ENCODE measurements at regions not wholly inside any gene's neighbourhood (a gene's known extent, or its start where the extent isn't known, plus 50 kb on each side); places are given as distances from the start of the nearest gene placed in this dataset.

DNA sequence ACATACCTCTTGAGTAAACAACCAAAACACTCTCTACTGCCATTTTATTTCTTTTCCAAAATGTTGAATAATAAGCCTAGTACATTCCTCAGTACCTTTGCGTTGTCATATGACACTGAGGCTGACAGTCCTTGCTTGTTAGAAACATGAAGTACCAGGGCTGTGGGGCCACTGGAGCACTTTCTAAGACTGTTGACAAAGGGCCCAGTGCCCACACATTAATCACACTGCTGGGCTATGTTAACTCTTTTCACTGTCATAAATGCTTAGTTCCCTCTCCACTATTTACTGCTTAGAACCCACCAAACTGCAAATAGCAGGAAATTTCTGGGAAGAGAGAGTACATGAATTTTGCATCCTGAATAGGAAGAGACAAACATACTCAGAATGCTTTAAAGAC lies 57.1 kb downstream of the FAM47B start:
- DNase-seq (ENCODE audit: low spot score) = no peak

DNA sequence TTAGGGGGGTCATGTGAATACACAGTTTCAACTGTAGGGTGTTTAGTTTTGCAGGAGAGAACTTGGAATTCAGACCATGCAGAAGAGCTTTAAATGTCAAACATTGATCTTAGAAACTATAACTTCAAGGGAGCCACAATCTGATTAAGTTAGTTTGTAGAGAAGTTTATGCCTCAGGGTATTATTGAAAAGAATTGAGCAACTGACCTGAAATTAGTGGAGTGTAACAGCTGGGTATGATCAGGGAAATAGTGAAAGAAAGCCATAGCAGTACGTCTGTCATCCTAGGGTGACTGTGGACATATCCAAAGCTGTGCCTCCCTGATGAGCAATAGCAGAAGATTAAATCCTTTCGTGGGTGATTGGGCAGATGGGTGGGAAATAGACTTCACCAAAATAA lies 63.8 kb downstream of the FAM47B start:
- DNase-seq (ENCODE audit: low spot score) = no peak

DNA sequence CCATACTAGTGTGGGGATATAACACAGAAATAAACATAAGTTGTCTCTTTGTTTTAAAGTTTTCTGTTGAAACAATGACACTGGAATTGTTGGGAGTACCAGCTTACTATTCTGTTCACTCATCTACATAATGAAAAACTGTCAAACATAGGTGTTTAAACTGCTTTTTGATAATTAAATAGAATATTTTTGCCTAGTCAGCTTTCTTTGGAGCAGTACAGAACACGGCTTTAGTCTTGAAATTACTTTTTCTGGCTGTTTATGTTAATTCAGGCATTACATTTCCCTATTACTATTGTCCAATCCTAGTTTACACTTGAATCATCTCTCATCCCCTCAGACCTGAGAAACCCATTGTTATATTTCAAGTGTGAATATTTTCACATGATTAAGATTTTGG lies 73.0 kb downstream of the FAM47B start:
- DNase-seq (ENCODE audit: low spot score) = no peak

DNA sequence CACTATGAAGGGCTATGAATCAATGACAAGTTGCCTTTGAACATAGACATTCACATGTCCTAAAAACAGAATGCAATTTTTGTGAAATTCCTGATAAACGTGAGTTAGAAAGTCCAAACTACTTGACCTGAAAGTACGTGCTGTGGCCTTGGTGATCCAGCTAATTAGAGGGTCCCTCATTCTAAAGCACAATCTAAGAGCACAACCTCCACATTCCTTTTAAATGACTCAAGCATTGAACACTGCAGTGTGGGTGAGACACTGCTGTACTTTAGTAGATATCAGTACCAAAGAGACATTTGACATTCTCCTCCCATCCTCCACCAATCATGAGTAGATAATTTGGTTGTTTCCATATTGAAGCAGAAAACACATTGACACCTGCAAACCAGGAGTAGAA lies 73.5 kb downstream of the FAM47B start:
- no peak for DNase-seq (ENCODE audit: low spot score)

DNA sequence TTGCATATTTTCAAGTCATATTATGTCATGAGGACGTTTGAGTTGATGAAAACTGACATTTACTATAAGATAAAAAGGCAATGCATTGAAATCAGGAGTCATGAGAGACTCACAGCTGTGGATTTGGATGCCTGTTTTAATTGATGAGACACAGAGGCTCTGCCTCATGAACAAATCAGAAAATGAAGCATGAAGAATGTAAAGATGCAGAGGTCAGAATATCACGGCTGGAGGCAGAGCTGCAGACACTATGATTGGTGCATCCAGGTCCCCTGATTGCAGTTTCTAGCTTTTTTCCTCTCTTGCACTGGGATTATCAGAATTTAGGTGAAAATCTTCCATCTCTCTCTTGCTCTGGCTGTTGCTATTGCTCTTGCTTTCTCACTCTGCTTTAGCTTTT lies 74.7 kb downstream of the FAM47B start:
- no peak for DNase-seq (ENCODE audit: low spot score)

DNA sequence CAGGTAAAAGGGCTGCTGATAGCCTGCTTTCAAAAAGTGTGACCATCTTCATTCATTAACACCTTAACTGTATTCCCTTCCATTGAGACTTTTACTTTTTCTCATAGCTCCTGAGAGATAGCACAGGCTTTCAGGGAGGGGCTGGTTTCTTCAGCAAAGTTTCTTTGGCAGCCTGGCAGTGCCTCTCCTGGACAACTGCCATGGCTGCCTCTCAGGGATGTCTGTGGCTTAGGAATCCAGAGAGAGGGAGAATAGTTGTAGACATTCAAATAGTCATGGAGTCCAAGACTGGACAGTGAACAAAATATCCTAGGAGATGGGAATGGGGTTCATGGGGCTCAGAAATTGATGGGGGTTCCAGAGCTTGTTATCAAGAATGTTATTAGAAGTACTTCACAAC lies 81.1 kb downstream of the FAM47B start:
- DNase-seq (ENCODE audit: low spot score) = no peak

DNA sequence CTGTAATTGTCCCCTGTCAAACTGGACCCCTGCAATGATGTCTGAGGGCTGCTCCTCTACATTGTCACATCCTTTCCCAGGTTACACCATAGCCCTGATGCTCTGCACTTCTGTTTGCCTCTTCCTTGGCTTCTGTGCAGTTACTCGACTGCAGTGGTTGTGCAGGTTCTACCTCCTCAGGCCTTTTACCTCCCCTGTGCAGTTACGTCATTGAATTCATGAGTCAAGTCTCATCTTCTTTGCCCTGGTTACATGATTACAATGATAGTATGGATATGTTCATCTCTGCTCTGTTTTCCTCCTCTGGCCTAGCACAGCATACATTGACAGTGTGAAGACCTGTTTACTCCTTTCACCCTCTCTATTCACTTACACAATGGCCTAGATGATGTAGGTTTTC lies 83.2 kb downstream of the FAM47B start:
- no peak for DNase-seq (ENCODE audit: low spot score)

DNA sequence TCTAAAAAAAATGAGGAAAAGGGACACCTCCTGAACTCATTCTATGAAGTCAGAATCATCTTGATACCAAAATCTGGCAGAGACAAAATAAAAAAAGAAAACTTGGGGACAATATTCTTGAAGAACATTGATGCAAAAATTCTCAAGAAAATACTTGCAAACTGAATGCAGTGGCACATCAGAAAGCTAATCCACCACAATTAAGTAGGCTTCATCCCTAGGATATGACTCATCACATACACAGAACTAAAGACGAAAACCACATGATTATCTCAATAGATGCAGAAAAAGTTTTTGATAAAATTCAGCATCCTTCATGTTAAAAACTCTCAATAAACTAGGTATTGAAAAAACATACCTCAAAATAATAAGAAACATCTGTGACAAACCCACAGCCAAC lies 98.3 kb downstream of the FAM47B start:
- DNase-seq (ENCODE audit: low spot score) = no peak

DNA sequence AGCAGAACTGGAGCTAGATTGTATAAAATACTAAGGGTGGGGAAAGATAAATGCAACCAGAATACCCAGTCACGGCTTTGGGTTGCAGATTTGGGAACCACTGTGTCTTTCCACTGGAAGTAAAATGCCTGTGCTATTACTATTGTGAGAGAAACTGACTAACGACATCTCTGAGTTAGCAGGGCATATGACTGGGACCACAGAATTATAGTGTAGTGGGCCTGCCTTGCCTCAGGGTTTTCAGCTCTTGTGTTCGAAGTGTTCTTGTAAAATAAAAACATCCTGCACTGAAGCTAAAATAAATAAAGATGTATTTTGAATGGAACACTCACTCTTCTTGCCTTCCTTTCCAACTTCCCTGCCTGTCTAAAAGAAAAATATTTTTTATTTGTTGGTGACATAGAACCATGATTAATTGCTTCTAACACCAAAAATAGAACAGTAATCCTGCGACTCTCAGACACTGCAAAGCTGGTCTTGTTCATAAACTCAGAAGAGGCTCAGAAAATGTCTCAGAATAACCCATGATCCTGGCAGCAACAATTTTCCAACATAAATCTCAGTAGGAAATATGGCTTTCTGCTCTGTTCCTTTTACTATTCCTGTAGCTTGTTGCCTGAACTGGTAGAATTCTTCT lies 104.2 kb downstream of the FAM47B start:
- no peak for DNase-seq (ENCODE audit: low spot score)

DNA sequence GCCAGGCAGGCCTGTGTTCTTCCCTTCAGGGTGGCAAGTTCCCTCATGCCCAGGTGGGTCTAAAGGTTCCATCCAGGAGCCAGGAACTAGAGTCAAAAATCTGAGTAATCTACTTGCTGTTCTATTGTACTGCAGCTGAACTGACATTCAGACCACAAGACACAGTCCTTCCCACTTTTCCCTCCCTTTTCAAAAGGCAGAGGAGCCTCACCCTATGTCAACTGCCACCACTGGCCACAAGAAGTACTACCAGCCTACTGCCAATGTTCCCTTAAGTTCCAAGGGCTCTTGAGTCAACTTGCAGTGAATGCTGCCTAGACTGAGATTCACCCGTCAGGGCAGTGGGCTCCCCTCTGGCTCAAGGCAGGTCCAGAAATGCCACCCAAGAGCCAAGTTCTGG lies 133.5 kb downstream of the FAM47B start:
- DNase-seq (ENCODE audit: low spot score) = no peak

DNA sequence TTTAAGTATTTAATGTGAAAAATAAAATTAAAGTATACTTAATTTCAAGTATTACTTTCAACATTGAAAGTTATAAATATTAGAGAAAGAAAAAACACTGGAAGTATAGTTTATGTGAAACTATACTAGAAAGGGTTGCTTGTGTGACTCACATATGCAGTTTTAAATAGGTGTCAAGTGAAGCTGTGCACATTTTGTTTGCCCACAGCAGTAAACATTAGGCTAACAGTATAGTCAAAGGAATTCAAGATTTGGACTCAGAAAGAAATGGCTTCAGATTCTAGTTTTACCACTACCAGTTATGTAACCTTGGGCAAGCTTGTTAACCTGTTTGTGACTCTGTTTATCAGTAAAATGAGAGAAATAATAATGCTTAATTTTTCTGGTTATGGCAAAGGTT lies 148.2 kb downstream of the FAM47B start:
- no peak for DNase-seq (ENCODE audit: low spot score)

DNA sequence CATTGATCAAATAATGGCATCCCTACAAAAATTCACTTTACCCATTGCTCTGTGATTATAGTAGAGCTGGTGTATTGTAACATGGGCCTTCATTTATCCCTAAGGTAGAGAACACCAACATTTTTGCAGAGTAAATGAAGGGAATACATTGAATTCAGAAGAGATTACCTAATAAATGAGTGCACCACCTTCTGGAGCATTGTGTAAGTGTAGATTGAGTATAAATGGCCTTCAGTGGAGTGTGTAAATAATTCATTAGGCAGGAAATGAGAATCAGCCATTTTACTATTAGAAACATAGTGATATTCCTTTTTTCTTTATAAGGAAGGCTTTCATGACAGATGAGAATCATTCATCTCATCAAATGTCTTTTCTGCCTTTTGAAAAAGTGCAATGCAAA lies 155.8 kb downstream of the FAM47B start:
- peak; percentile 2 for DNase-seq (ENCODE audit: low spot score)

DNA sequence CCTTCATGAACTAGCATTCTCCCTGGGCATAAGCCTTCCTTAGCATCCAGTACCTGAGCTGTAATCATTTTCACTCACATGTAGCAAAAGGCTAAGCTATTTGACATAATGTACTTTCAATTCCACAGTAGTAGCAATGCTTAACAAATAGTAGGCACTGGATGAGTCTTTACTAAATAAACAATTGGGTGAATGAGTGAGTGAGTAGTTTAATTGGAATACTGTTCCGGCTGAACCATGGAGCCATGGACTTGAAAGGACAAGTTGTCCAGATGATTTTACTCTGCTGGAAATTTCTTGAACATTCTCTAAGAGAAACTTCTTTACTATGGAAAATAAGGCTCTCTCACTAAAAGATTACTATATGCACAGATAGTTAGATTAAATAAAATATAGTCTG lies 159.3 kb downstream of the FAM47B start:
- no peak for DNase-seq (ENCODE audit: low spot score)

DNA sequence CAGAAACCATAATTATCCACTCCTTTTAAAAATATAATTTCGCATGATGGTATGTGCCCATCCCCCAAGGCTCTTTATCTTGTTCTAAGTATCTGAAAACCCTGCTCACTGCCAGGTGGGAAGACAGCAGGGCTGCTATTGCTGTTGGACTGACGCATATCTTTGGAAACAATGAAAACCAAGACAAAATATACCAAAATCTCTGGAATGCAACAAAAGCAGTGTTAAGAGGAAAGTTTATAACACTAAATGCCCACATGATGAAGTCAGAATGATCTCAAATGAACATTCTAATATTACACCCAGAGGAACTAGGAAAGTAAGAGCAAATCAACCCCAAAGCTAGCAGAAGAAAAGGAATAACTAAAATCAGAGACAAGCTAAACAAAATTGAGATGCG lies 162.0 kb downstream of the FAM47B start:
- DNase-seq (ENCODE audit: low spot score) = no peak

DNA sequence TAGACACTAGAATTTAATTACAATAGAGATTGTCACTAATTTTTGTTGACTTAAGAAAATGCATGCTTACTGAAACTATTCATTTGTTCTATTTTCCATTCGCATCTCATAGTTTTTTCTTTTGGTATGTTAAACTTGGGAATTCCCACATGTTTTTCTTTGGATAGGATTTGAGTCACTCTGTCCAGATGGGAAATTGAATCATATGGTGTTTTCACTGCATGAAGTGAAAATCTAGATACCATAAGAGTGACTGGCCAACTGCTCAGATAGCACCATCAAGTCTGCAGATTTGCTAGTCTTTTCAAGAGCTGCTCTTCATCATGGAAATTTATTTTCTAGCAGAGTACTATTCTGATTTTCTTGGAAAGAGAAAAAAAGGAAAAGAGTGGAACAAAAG lies 172.6 kb downstream of the FAM47B start:
- DNase-seq (ENCODE audit: low spot score) = no peak

DNA sequence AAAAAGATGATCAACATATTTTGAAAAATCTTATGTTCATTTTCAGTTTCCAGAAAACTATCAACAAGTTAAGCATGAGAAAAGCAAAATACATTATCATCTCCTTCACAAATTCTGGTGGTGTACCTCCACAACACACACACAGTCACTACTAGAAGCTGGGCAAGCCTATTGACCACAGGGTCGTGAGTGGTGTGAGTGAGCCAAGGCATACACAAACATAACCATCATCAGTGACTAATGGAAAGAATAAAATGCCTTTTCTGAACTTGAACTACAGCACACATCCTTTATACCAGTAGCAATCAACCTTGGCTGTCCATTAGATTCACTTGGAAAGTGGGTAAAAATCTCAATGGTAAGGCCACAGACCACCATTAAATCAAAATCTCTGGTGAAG lies 180.2 kb downstream of the FAM47B start:
- no peak for DNase-seq (ENCODE audit: low spot score)

DNA sequence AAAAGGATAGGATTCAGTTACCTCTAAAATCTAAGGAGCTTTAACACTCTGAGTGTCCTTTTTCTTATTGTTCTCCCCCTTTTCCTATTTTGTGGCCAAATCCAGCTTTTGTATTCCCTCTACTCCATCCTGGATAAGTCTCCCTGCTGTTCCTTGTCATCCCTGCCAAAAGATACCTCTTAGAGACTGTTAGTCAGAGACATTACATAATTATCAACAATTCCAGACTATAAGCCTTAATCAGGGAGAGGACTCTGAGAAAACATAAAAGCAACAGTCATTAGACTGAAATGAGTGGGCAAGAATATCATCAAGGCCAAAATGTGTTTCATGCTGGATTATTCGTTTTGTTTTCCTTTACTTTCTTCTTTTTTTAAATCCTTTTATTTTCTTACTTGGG lies 206.9 kb downstream of the FAM47B start:
- no peak for DNase-seq (ENCODE audit: low spot score)

DNA sequence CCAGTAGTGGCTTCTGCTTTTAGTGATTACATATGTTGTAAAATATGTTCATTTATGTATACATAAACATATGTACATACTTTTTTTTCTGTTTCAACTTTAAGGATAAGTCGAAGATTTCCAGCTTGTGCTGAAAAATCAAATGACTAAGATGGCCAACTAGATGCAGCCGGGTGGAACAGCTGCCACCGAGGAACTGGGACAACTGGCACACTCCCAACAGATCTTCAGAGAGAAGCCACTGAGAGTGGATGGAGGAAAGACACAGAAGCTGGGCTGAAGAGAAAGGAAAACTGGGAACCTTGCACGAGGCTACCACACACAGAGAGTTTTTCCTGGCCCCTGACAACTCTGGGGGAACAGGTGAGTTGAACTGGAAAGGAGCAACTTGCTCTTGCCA lies 207.5 kb downstream of the FAM47B start:
- DNase-seq (ENCODE audit: low spot score) = no peak

DNA sequence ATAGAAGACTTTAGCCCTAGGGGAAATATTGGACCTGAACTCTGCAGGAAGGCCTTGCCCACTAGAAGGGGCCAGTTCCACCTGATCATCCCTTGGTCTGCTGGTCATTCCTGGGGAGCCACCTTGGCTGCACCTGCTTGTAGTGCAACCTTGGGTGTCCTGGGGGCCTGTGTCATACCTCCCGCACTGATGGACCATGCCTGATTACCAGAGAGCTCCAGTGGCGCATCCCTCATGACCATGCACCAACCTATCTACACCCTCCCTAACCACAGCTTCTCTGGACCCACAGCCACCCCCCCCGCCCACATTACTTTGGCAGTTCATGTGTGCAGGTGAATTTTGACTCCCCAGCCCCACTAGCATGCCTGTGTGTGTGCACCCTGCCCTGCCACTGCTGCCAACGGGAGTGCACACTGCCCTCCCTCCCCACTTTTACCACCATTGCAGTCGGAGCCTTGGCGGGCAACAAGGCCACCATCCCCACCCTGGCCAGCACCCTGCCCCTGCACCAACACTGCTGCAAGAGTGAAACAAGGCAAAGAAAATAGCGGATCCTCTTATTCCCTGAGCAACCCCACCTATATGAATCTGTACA lies 208.1 kb downstream of the FAM47B start:
- no peak for DNase-seq (ENCODE audit: low spot score)

DNA sequence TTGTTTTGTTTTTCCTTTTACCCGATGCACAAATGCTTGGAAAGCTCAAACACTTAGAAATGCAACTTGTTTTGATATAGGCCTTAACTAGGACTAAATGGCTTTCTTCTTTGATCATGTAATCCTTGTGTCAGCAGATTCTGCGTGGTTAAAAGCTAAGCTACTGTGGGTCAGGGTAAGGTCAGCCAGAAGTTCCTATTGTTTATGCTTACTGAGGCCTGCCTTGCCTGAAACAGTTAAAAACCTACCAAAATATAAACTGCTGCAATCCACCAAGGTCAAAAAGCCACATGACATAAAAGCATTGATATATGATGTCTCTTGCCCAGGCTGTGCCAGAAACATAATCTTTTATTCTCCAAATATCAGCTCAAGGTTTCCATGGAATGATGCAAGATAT lies 223.4 kb downstream of the FAM47B start:
- no peak for DNase-seq (ENCODE audit: low spot score)
